ENCODE measurements at regions not wholly inside any gene's neighbourhood (a gene's known extent, or its start where the extent isn't known, plus 50 kb on each side); places are given as distances from the start of the nearest gene placed in this dataset.
A peak's percentile ranks its signal among the peaks of the same experiment; 100 is the strongest.

DNA sequence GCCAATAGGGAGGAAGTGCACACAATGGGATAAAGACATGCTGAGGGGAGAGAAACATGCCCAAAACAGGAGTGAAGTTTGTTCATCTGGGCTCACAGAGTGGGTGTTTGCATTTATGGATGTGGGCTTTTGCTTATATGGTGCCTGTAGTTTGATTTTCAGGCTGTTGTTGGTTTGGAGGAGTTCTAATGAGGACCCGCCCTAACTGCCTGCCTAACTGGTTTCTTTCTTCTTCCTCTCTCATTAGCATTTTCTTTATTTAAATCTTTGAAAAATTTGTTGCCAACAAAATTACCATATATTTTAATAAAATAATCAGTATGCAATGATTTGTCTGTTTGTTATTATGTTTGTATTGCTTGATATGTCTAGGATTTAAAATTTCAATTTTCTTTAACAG is 1965.8 kb downstream of the C4orf33 start:
- Histone ChIP-seq H3K4me3 (replicated peaks in 1 of 3) (no peak overlapping the region), H3K9me3 (no peaks in the 10 kb centered on the region), H3K27me3 (no peaks in the 10 kb centered on the region), H3K4me1 (no peaks in the 10 kb centered on the region), H3K27ac (no peak overlapping the region), H3K36me3 (no peaks in the 10 kb centered on the region)
- intact Hi-C loops (cut with DNase I) = no loop called here
- no peak for TF ChIP-seq POLR2A (IDR thresholded peaks at IDR 0.05)
- TF ChIP-seq, protein P1, sequence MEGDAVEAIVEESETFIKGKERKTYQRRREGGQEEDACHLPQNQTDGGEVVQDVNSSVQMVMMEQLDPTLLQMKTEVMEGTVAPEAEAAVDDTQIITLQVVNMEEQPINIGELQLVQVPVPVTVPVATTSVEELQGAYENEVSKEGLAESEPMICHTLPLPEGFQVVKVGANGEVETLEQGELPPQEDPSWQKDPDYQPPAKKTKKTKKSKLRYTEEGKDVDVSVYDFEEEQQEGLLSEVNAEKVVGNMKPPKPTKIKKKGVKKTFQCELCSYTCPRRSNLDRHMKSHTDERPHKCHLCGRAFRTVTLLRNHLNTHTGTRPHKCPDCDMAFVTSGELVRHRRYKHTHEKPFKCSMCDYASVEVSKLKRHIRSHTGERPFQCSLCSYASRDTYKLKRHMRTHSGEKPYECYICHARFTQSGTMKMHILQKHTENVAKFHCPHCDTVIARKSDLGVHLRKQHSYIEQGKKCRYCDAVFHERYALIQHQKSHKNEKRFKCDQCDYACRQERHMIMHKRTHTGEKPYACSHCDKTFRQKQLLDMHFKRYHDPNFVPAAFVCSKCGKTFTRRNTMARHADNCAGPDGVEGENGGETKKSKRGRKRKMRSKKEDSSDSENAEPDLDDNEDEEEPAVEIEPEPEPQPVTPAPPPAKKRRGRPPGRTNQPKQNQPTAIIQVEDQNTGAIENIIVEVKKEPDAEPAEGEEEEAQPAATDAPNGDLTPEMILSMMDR (IDR thresholded peaks at IDR 0.05) = no peak
- no peak for DNase-seq
- 73 to 86% methylated on average over 1 of the region's 1 CpG for WGBS, 2 donors

DNA sequence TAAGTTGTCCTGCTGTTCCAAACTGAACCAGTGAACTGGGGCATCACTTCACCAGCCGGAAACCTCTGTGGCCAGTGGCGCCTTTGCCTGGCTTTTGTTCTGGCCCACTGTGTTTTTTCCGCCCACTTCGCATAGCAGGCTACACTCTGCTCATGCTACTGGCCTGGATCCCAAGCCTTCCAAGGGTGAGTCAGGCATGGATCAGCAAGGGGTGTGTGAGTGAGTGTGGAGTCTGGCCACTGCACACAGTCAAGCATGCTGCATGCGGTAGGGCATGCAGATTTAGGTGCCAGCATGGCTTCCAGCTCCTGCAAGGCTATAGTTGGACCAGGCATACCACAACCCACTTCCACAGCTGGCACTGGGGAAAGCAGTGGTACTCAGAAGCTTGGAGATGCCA is 1967.9 kb downstream of the C4orf33 start:
- Histone ChIP-seq H3K4me1 (no peaks in the 10 kb centered on the region), H3K27me3 (no peaks in the 10 kb centered on the region), H3K9me3 (no peaks in the 10 kb centered on the region), H3K27ac (no peak overlapping the region), H3K4me3 (replicated peaks in 1 of 3) (no peak overlapping the region), H3K36me3 (no peaks in the 10 kb centered on the region)
- TF ChIP-seq POLR2A (IDR thresholded peaks at IDR 0.05) = no peak
- TF ChIP-seq, protein P1 (IDR thresholded peaks at IDR 0.05) = no peak
- no peak for DNase-seq
- WGBS, 2 donors = 96 to 100% methylated on average over 4 to 5 of the region's 5 CpGs
- intact Hi-C loops (cut with DNase I) = no loop called here

DNA sequence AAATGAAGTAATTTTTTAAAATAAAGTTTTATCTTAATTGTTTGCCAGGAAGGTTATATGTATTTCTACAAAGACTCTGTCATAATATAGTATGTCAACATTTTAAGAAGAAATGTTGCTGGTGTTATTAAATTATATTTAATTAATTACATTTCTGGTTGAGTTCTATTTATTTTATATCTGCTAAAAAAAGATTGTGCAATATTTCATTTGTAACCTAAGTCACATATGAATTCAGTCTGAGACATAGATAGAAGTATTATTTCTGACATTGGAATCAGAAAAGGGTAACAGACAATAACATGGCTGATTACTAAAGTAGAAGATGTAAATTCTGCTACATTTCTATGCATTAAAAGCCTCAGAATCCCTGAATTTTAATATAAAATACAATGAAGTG is 1985.1 kb downstream of the C4orf33 start:
- no peaks in the 10 kb centered on the region for H3K27me3 ChIP-seq
- no peak overlapping the region for H3K27ac ChIP-seq
- TF ChIP-seq, protein P1 (IDR thresholded peaks at IDR 0.05) = no peak
- no peak for TF ChIP-seq POLR2A (IDR thresholded peaks at IDR 0.05)
- intact Hi-C loops (cut with DNase I) = no loop called here
- H3K36me3 ChIP-seq = no peaks in the 10 kb centered on the region
- no peaks in the 10 kb centered on the region for H3K4me1 ChIP-seq
- H3K4me3 ChIP-seq (replicated peaks in 1 of 3) = no peak overlapping the region
- no peak for DNase-seq
- H3K9me3 ChIP-seq = no peaks in the 10 kb centered on the region

DNA sequence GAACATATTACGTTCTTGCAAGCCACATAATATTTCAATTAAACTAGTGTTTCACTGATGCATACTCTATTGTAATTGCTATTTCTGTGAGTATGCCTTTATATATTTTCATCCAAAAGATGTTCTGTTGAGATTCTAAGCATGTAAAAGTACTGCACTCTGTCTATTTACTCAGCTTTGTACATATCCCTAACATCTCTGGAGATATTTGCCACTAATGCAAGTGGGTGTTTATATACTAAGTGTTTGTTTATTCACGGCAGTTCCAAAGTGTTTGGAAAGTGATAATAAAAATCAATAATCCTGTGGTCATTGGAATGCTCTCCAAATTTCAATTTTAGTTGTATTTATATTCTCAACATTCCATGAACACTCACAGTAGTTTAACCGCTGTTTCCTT is 1989.0 kb downstream of the C4orf33 start:
- intact Hi-C loops (cut with DNase I) = no loop called here
- TF ChIP-seq, protein P1 (IDR thresholded peaks at IDR 0.05) = no peak
- no peak for TF ChIP-seq POLR2A (IDR thresholded peaks at IDR 0.05)

DNA sequence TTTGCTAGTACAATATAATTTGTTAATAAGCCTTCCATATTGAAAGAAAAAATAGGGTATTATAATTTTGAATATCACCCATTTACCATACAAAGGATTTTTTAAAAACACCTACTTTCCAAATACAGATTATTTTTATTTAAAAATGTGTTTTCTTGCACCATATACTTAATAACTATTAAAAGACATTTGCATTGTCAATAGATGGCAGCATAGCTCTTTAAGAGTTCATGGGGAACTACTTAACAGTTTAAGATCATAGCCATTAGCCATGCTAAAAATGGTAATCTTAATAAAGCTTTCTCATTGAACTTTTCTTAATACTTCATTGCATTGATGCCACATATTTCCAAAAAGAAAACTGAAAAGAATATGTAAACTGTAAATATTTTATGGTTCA is 1995.9 kb downstream of the C4orf33 start:
- Histone ChIP-seq H3K27ac (no peak overlapping the region), H3K4me3 (replicated peaks in 1 of 3) (no peak overlapping the region), H3K27me3 (no peaks in the 10 kb centered on the region)

More for the DNA sequence above, 1989.0 kb downstream of the C4orf33 start:
- DNase-seq = no peak
- H3K9me3 ChIP-seq = no peaks in the 10 kb centered on the region
- H3K36me3 ChIP-seq = no peaks in the 10 kb centered on the region
- no peak overlapping the region for H3K27ac ChIP-seq
- no peak overlapping the region for H3K4me3 ChIP-seq (replicated peaks in 1 of 3)
- 78 to 83% methylated on average over 3 of the region's 3 CpGs for WGBS, 2 donors
- H3K4me1 ChIP-seq = no peaks in the 10 kb centered on the region
- H3K27me3 ChIP-seq = no peaks in the 10 kb centered on the region

More for the DNA sequence above, 1995.9 kb downstream of the C4orf33 start:
- Histone ChIP-seq H3K9me3 (no peaks in the 10 kb centered on the region), H3K4me1 (no peaks in the 10 kb centered on the region), H3K36me3 (no peaks in the 10 kb centered on the region)
- TF ChIP-seq, protein P1 (IDR thresholded peaks at IDR 0.05) = peak in 2 of 6 experiments; percentile 17 to 19
- no peak for TF ChIP-seq POLR2A (IDR thresholded peaks at IDR 0.05)
- DNase-seq = no peak
- intact Hi-C loops (cut with DNase I) = no loop called here
